ENCODE measurements at regions not wholly inside any gene's neighbourhood (a gene's known extent, or its start where the extent isn't known, plus 50 kb on each side); places are given as distances from the start of the nearest gene placed in this dataset.

DNA sequence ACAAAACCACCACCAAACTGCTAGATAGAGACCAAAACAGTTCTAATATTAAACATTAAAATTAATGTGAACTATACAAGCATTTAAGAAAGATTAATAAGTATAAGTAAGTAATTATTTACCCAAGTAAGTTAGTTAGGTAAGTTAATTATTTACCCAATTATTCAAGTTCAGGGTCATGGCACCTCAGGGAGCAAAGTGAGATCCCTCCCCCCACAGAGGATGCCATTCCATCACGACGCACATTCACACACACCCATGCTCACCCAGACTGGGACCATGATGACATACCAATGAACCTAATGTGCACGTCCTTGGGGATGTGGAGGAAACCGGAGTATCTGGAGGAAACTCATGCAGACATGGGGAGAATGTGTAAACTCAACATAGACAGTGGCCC is 229.1 kb downstream of the NR2F2 start:
- H3K36me3 Mint-ChIP-seq, result no peaks in the 10 kb centered on the region
- H3K27ac Mint-ChIP-seq, result no peak overlapping the region
- no peaks in the 10 kb centered on the region for H3K4me1 Mint-ChIP-seq
- H3K9me3 Mint-ChIP-seq, result peaks cover 6% of the 10 kb centered on the region
- H3K27me3 Mint-ChIP-seq, result peaks cover 5% of the 10 kb centered on the region
- no peak overlapping the region for H3K4me3 Mint-ChIP-seq

- Mint-ChIP-seq H3K4me1 (no peaks in the 10 kb centered on the region), H3K36me3 (no peaks in the 10 kb centered on the region), H3K27me3 (peaks cover 3% of the 10 kb centered on the region), H3K27ac (no peak overlapping the region), H3K9me3 (peaks cover 4% of the 10 kb centered on the region), H3K4me3 (no peak overlapping the region)
Observed at GRCh38 chr15:96560246-96560895, 229.9 kb downstream of the NR2F2 start.

DNA sequence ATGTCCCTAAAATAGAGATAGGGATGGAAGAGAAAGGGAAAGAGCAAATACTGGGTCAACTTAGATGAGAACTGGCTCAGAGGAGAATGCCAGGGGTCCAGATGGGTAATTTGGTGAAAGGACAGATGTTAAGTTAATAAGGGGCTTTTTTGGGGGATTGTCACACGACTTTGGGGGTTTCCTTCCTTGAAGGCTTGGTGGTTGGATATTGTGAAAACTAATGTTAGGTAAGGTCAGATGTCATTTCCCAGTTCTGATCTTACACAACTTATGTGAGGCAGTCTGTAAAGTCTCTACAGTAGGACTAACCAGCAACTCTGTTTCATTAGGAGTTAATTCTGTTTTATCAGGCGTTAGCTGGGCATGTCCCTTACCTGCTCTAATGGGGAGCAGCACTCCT is 231.1 kb downstream of the NR2F2 start:
- H3K4me3 Mint-ChIP-seq, result no peak overlapping the region
- H3K36me3 Mint-ChIP-seq, result no peaks in the 10 kb centered on the region
- H3K9me3 Mint-ChIP-seq, result no peaks in the 10 kb centered on the region
- no peak overlapping the region for H3K27ac Mint-ChIP-seq
- peaks cover 2% of the 10 kb centered on the region for H3K27me3 Mint-ChIP-seq
- H3K4me1 Mint-ChIP-seq, result no peaks in the 10 kb centered on the region

- no peaks in the 10 kb centered on the region for H3K9me3 Mint-ChIP-seq
- H3K4me3 Mint-ChIP-seq, result no peak overlapping the region
- no peaks in the 10 kb centered on the region for H3K36me3 Mint-ChIP-seq
- no peaks in the 10 kb centered on the region for H3K4me1 Mint-ChIP-seq
- no peak overlapping the region for H3K27ac Mint-ChIP-seq
- H3K27me3 Mint-ChIP-seq, result no peaks in the 10 kb centered on the region
Observed at GRCh38 chr15:96564546-96564945, 234.0 kb downstream of the NR2F2 start.

GRCh38 chr15:96565266-96565665 is 234.8 kb downstream of the NR2F2 start:
- H3K4me1 Mint-ChIP-seq, result no peaks in the 10 kb centered on the region
- H3K9me3 Mint-ChIP-seq, result no peaks in the 10 kb centered on the region
- H3K27ac Mint-ChIP-seq, result no peak overlapping the region
- H3K36me3 Mint-ChIP-seq, result no peaks in the 10 kb centered on the region
- H3K4me3 Mint-ChIP-seq, result no peak overlapping the region
- no peaks in the 10 kb centered on the region for H3K27me3 Mint-ChIP-seq

- no peaks in the 10 kb centered on the region for H3K4me1 Mint-ChIP-seq
- no peak overlapping the region for H3K27ac Mint-ChIP-seq
- H3K9me3 Mint-ChIP-seq, result peaks cover 6% of the 10 kb centered on the region
- H3K27me3 Mint-ChIP-seq, result peaks cover 9% of the 10 kb centered on the region
- no peaks in the 10 kb centered on the region for H3K36me3 Mint-ChIP-seq
- no peak overlapping the region for H3K4me3 Mint-ChIP-seq
Observed at GRCh38 chr15:96574782-96575181, 244.3 kb downstream of the NR2F2 start.

DNA sequence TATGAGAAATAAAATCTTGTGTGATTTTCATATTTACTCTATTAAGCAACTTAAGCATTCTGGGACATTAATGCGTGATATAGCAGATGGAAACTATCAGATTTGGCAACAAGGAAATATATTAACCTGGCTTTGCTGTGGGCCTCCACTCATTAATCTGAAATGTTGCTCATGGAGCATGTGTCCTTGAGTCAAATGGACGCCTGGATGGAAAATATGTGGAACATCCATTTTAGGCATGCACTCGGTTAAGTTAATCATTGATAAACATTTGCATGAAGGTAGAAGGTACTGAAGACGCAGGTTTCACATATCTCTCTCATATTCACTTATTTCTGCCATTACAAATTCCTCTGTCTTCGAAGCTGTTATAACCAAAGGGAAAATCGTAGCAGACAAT is 246.1 kb downstream of the NR2F2 start:
- Mint-ChIP-seq H3K4me3 (no peak overlapping the region), H3K36me3 (no peaks in the 10 kb centered on the region), H3K4me1 (no peaks in the 10 kb centered on the region), H3K27ac (no peak overlapping the region), H3K9me3 (peaks cover 6% of the 10 kb centered on the region), H3K27me3 (peaks cover 7% of the 10 kb centered on the region)

DNA sequence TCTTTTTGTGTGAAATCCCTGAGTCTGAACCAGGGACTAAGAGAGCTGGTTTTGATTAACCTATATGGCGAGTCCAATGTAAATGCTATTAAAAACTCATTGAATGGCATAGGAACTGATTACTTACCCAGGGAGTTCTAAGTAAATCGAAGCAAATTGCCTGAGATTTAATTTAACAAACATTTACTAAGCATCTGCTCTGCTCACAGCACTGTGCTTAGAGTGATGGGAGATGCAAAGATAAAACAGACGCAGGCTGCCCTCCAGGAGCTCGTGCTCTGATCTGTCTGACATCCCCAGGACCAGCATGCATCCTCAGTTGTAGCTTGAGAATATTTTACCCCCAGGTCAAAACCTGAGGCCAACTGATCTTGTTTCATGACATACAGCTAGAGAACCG is 247.9 kb downstream of the NR2F2 start:
- Mint-ChIP-seq H3K27ac (no peak overlapping the region), H3K9me3 (no peaks in the 10 kb centered on the region), H3K4me3 (no peak overlapping the region), H3K36me3 (no peaks in the 10 kb centered on the region), H3K4me1 (no peaks in the 10 kb centered on the region), H3K27me3 (peaks cover 11% of the 10 kb centered on the region)

DNA sequence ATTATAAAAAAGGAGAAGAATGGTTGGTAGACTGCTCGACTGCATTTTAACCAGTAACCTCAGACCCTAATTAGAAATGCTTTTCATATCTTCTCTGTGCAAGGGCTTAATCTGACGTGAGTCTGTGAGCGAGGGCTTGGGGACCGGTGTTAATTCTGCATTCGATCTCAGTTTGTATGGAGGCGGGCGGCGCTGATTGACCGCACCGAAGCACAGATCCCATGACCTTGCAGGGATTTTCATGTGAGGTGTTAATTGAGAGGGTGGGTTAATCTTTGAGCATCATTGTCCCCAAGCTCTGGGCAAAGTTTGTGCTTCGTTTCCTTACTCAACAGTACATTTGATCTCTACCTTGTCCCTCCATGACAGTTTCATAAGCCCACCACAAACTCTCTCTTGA is 250.9 kb downstream of the NR2F2 start:
- H3K4me3 Mint-ChIP-seq, result no peak overlapping the region
- H3K36me3 Mint-ChIP-seq, result no peaks in the 10 kb centered on the region
- H3K4me1 Mint-ChIP-seq, result no peaks in the 10 kb centered on the region
- no peaks in the 10 kb centered on the region for H3K9me3 Mint-ChIP-seq
- peaks cover 6% of the 10 kb centered on the region for H3K27me3 Mint-ChIP-seq
- H3K27ac Mint-ChIP-seq, result no peak overlapping the region

GRCh38 chr15:96582473-96582872 is 252.0 kb downstream of the NR2F2 start:
- no peak overlapping the region for H3K4me3 Mint-ChIP-seq

GRCh38 chr15:96583671-96584070 is 253.2 kb downstream of the NR2F2 start:
- Mint-ChIP-seq H3K27me3 (peaks cover 4% of the 10 kb centered on the region), H3K9me3 (no peaks in the 10 kb centered on the region)

More at GRCh38 chr15:96582473-96582872, 252.0 kb downstream of the NR2F2 start:
- H3K36me3 Mint-ChIP-seq, result no peaks in the 10 kb centered on the region
- H3K4me1 Mint-ChIP-seq, result no peaks in the 10 kb centered on the region
- no peaks in the 10 kb centered on the region for H3K9me3 Mint-ChIP-seq
- H3K27ac Mint-ChIP-seq, result no peak overlapping the region
- peaks cover 4% of the 10 kb centered on the region for H3K27me3 Mint-ChIP-seq

GRCh38 chr15:96585484-96586386 is 255.2 kb downstream of the NR2F2 start:
- Mint-ChIP-seq H3K36me3 (no peaks in the 10 kb centered on the region), H3K27ac (no peak overlapping the region), H3K27me3 (peaks cover 4% of the 10 kb centered on the region), H3K9me3 (no peaks in the 10 kb centered on the region), H3K4me1 (no peaks in the 10 kb centered on the region), H3K4me3 (no peak overlapping the region)

More at GRCh38 chr15:96583671-96584070, 253.2 kb downstream of the NR2F2 start:
- Mint-ChIP-seq H3K4me1 (no peaks in the 10 kb centered on the region), H3K27ac (no peak overlapping the region), H3K4me3 (no peak overlapping the region), H3K36me3 (no peaks in the 10 kb centered on the region)

DNA sequence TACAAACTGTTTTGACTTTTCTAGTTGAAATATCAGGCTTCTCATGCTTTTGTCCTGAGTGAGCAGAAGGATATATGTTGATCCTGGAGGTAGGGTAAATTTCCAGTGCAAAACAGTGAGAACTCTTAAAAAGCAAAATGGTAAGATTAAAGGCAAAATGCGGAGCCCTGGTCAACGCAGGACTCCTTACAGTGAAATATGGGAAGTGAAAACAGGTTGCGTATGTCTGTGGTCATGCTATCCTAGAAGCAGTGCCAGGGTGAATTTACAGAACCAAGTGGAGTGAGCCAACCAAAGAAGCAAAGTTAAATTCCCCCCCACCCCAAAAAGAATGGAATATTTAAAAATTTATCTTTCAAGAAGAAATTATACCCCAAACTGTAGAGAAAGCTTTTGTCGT is 256.4 kb downstream of the NR2F2 start:
- no peaks in the 10 kb centered on the region for H3K36me3 Mint-ChIP-seq
- peaks cover 3% of the 10 kb centered on the region for H3K27me3 Mint-ChIP-seq
- no peak overlapping the region for H3K4me3 Mint-ChIP-seq
- no peaks in the 10 kb centered on the region for H3K4me1 Mint-ChIP-seq
- no peak overlapping the region for H3K27ac Mint-ChIP-seq
- no peaks in the 10 kb centered on the region for H3K9me3 Mint-ChIP-seq

DNA sequence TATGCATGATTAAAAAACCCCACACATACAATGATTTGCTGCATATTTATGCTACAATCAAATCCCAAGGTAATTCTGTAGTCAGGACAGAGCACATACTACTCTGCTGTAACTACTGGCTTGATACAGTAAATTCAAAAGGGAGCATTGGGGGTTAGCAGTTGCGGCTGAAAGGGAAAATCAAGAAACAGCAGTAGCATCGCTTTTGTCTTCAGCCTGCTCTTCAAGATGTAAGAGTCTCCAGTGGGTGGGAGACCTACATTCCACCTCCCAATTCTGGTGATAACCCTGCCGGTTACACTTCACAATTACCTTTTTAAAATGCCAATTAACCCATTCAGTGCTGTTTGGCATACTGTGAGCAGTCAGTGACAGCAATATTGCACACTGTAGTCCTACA is 259.4 kb downstream of the NR2F2 start:
- Mint-ChIP-seq H3K4me1 (no peaks in the 10 kb centered on the region), H3K27ac (no peak overlapping the region), H3K27me3 (peaks cover 9% of the 10 kb centered on the region), H3K4me3 (no peak overlapping the region), H3K36me3 (no peaks in the 10 kb centered on the region), H3K9me3 (no peaks in the 10 kb centered on the region)

DNA sequence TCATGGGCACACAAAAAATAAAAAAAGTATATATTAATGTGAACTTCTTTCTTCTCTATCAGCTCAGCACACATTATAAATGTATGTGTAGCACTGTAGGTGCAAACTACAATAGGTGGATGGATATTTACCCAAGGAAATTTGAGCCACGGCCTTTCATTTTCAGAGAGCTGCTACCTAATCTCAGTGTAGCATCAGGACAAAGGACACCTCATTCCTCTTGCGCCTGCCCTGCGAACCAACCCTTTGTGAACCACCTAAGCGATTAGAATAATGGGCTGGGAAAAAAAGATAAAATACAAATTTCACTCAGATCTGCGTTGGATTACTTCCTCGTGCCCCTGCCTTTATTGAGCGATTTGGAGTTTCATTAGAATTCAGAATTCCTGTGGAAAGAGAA is 263.2 kb downstream of the NR2F2 start:
- H3K36me3 Mint-ChIP-seq, result no peaks in the 10 kb centered on the region
- H3K27ac Mint-ChIP-seq, result no peak overlapping the region
- H3K4me1 Mint-ChIP-seq, result no peaks in the 10 kb centered on the region
- H3K9me3 Mint-ChIP-seq, result no peaks in the 10 kb centered on the region
- no peak overlapping the region for H3K4me3 Mint-ChIP-seq
- peaks cover 10% of the 10 kb centered on the region for H3K27me3 Mint-ChIP-seq

- Mint-ChIP-seq H3K36me3 (no peaks in the 10 kb centered on the region), H3K27me3 (peaks cover 12% of the 10 kb centered on the region), H3K4me1 (no peaks in the 10 kb centered on the region), H3K9me3 (no peaks in the 10 kb centered on the region), H3K4me3 (no peak overlapping the region), H3K27ac (no peak overlapping the region)
Observed at GRCh38 chr15:96595951-96596350, 265.5 kb downstream of the NR2F2 start.

Measured in activated naive CD4-positive, alpha-beta T cell treated with anti-CD3 and anti-CD28 coated beads, Interleukin-2, amount 50 U/mL, for 24 hours (primary cell).